Endothelial cell (in vitro differentiated cells): ENCODE measurements at regions not wholly inside any gene's neighbourhood (a gene's known extent, or its start where the extent isn't known, plus 50 kb on each side); places are given as distances from the start of the nearest gene placed in this dataset.

ENCODE experiments used
- DNase-seq: peaks from one replicate; pipeline ENCODE4 v3.0.0; 2021; ENCODE audit warnings: low spot score
- H3K27ac Mint-ChIP-seq: one replicate; pipeline ENCODE4 v1.8.0; 2021; ENCODE audit warnings: mixed read lengths, inconsistent platforms; ENCODE audit not compliant: unreplicated experiment
- H3K27me3 Mint-ChIP-seq: one replicate; pipeline ENCODE4 v1.8.0; 2021; ENCODE audit warnings: mild to moderate bottlenecking, moderate library complexity, mixed read lengths, inconsistent platforms; ENCODE audit not compliant: unreplicated experiment
- H3K36me3 Mint-ChIP-seq: one replicate; pipeline ENCODE4 v1.8.0; 2021; ENCODE audit warnings: mild to moderate bottlenecking, low read depth, mixed read lengths, inconsistent platforms; ENCODE audit not compliant: unreplicated experiment
- H3K4me1 Mint-ChIP-seq: one replicate; pipeline ENCODE4 v1.8.0; 2021; ENCODE audit warnings: mild to moderate bottlenecking, mixed read lengths, inconsistent platforms; ENCODE audit not compliant: unreplicated experiment
- H3K4me3 Mint-ChIP-seq: one replicate; pipeline ENCODE4 v1.8.0; 2021; ENCODE audit warnings: mild to moderate bottlenecking, mixed read lengths, inconsistent platforms; ENCODE audit not compliant: unreplicated experiment
- H3K9me3 Mint-ChIP-seq: one replicate; pipeline ENCODE4 v1.8.0; 2021; ENCODE audit warnings: mixed read lengths, inconsistent platforms; ENCODE audit not compliant: unreplicated experiment
- CTCF ChIP-seq: fragments of 200-600 bp; sonication (generic); IDR thresholded peaks from one replicate; pipeline ENCODE4 v1.5.0; 2021; ENCODE audit warnings: antibody characterized with exemption; ENCODE audit not compliant: unreplicated experiment

- Mint-ChIP-seq H3K9me3 (no peaks in the 10 kb centered on the region), H3K4me3 (no peak overlapping the region), H3K4me1 (peaks cover 8% of the 10 kb centered on the region), H3K27ac (no peak overlapping the region), H3K36me3 (no peaks in the 10 kb centered on the region), H3K27me3 (no peaks in the 10 kb centered on the region)
- no peak for DNase-seq
- no peak for TF ChIP-seq CTCF
Measured at GRCh38 chr13:65488606-65489005, 1741.5 kb downstream of the PCDH9 start.

- Mint-ChIP-seq H3K4me1 (no peaks in the 10 kb centered on the region), H3K9me3 (no peaks in the 10 kb centered on the region), H3K27me3 (no peaks in the 10 kb centered on the region), H3K27ac (no peak overlapping the region), H3K36me3 (no peaks in the 10 kb centered on the region), H3K4me3 (no peak overlapping the region)
- no peak for DNase-seq
- no peak for TF ChIP-seq CTCF
Measured at GRCh38 chr13:65479692-65480091, 1750.4 kb downstream of the PCDH9 start.

- no peaks in the 10 kb centered on the region for H3K27me3 Mint-ChIP-seq
- no peak for DNase-seq
- no peak overlapping the region for H3K4me3 Mint-ChIP-seq
- H3K27ac Mint-ChIP-seq, result no peak overlapping the region
- H3K4me1 Mint-ChIP-seq, result no peaks in the 10 kb centered on the region
- no peaks in the 10 kb centered on the region for H3K9me3 Mint-ChIP-seq
- H3K36me3 Mint-ChIP-seq, result no peaks in the 10 kb centered on the region
- TF ChIP-seq CTCF, result no peak
Measured at GRCh38 chr13:65473196-65473595, 1756.9 kb downstream of the PCDH9 start.

- Mint-ChIP-seq H3K4me1 (no peaks in the 10 kb centered on the region), H3K36me3 (no peaks in the 10 kb centered on the region), H3K27me3 (no peaks in the 10 kb centered on the region), H3K9me3 (no peaks in the 10 kb centered on the region), H3K27ac (no peak overlapping the region), H3K4me3 (no peak overlapping the region)
- no peak for TF ChIP-seq CTCF
- no peak for DNase-seq
Measured at GRCh38 chr13:65472336-65472735, 1757.8 kb downstream of the PCDH9 start.

GRCh38 chr13:65470781-65471180, 1759.4 kb downstream of the PCDH9 start:
- Mint-ChIP-seq H3K4me3 (no peak overlapping the region), H3K9me3 (no peaks in the 10 kb centered on the region), H3K36me3 (no peaks in the 10 kb centered on the region), H3K4me1 (no peaks in the 10 kb centered on the region), H3K27ac (no peak overlapping the region), H3K27me3 (no peaks in the 10 kb centered on the region)
- DNase-seq, result no peak
- no peak for TF ChIP-seq CTCF
